ENCODE measurements at regions not wholly inside any gene's neighbourhood (a gene's known extent, or its start where the extent isn't known, plus 50 kb on each side); places are given as distances from the start of the nearest gene placed in this dataset.

- H3K9ac ChIP-seq (ENCODE audit: low read length) = no peak overlapping the region
- no peak overlapping the region for H4K12ac ChIP-seq (ENCODE audit: low read depth, low read length)
- H3K4me1 ChIP-seq (ENCODE audit: control insufficient read depth in 1 of 2, insufficient read depth in 2 of 2, low read length in 2 of 2) = no peaks in the 10 kb centered on the region
- H3K27me3 ChIP-seq (ENCODE audit: insufficient read depth, low read length) = no peaks in the 10 kb centered on the region
- no peak overlapping the region for H2AK5ac ChIP-seq (ENCODE audit: low read length)
- no peak overlapping the region for H4K91ac ChIP-seq (ENCODE audit: low read depth, low read length)
- H3K27ac ChIP-seq (ENCODE audit: low read depth, low read length) = no peak overlapping the region
- no peak overlapping the region for H3K14ac ChIP-seq (ENCODE audit: low read length)
- no peak for DNase-seq
- no peak overlapping the region for H3K23ac ChIP-seq (ENCODE audit: low read length)
- no peaks in the 10 kb centered on the region for H3K79me2 ChIP-seq (ENCODE audit: control insufficient read depth, insufficient read depth, low read length, poor library complexity)
- no peak overlapping the region for H2AFZ ChIP-seq (ENCODE audit: insufficient read depth, low read length, poor library complexity)
- no peaks in the 10 kb centered on the region for H3K9me3 ChIP-seq (ENCODE audit: insufficient read depth, low read depth, low read length)
- H2BK120ac ChIP-seq (ENCODE audit: insufficient read depth, low read length, poor library complexity) = no peak overlapping the region
- H3K4me3 ChIP-seq (ENCODE audit: low read depth, low read length) = no peak overlapping the region
- no peaks in the 10 kb centered on the region for H3K79me1 ChIP-seq (ENCODE audit: low read length)
- no peak overlapping the region for H3K4me2 ChIP-seq (ENCODE audit: low read length)
- WGBS (ENCODE audit: extremely low coverage, insufficient coverage, insufficient read length) = no CpG with 5 or more reads among the region's 2 CpGs
- no peaks in the 10 kb centered on the region for H3K36me3 ChIP-seq (ENCODE audit: control insufficient read depth in 1 of 2, insufficient read depth in 2 of 2, low read length in 2 of 2)
- H2BK12ac ChIP-seq (ENCODE audit: low read length) = no peak overlapping the region
- H4K8ac ChIP-seq (ENCODE audit: low read depth, low read length) = no peak overlapping the region
- H2BK5ac ChIP-seq (ENCODE audit: low read depth, low read length, poor library complexity) = no peak overlapping the region
- no peak overlapping the region for H3K18ac ChIP-seq (ENCODE audit: low read length)
- no peak overlapping the region for H3K4ac ChIP-seq (ENCODE audit: low read depth, low read length)
Measured at GRCh38 chr13:65264066-65264465, 1966.1 kb downstream of the PCDH9 start.

GRCh38 chr13:65260946-65261891 lies 1968.9 kb downstream of the PCDH9 start:
- no peaks in the 10 kb centered on the region for H3K79me2 ChIP-seq (ENCODE audit: control insufficient read depth, insufficient read depth, low read length, poor library complexity)
- H3K9me3 ChIP-seq (ENCODE audit: insufficient read depth, low read depth, low read length) = no peaks in the 10 kb centered on the region
- H4K12ac ChIP-seq (ENCODE audit: low read depth, low read length) = no peak overlapping the region
- no peaks in the 10 kb centered on the region for H3K27me3 ChIP-seq (ENCODE audit: insufficient read depth, low read length)
- H2BK120ac ChIP-seq (ENCODE audit: insufficient read depth, low read length, poor library complexity) = no peak overlapping the region
- H2BK12ac ChIP-seq (ENCODE audit: low read length) = no peak overlapping the region
- no peak overlapping the region for H3K18ac ChIP-seq (ENCODE audit: low read length)
- H3K4me3 ChIP-seq (ENCODE audit: low read depth, low read length) = no peak overlapping the region
- no peaks in the 10 kb centered on the region for H3K4me1 ChIP-seq (ENCODE audit: control insufficient read depth in 1 of 2, insufficient read depth in 2 of 2, low read length in 2 of 2)
- H3K4ac ChIP-seq (ENCODE audit: low read depth, low read length) = no peak overlapping the region
- H3K4me2 ChIP-seq (ENCODE audit: low read length) = no peak overlapping the region
- no peak overlapping the region for H3K23ac ChIP-seq (ENCODE audit: low read length)
- no peak overlapping the region for H3K27ac ChIP-seq (ENCODE audit: low read depth, low read length)
- no peak overlapping the region for H2AFZ ChIP-seq (ENCODE audit: insufficient read depth, low read length, poor library complexity)
- no peak overlapping the region for H3K14ac ChIP-seq (ENCODE audit: low read length)
- no peaks in the 10 kb centered on the region for H3K36me3 ChIP-seq (ENCODE audit: control insufficient read depth in 1 of 2, insufficient read depth in 2 of 2, low read length in 2 of 2)
- DNase-seq = no peak
- H3K9ac ChIP-seq (ENCODE audit: low read length) = no peak overlapping the region
- WGBS (ENCODE audit: extremely low coverage, insufficient coverage, insufficient read length) = no CpG with 5 or more reads among the region's 5 CpGs
- no peaks in the 10 kb centered on the region for H3K79me1 ChIP-seq (ENCODE audit: low read length)
- no peak overlapping the region for H4K91ac ChIP-seq (ENCODE audit: low read depth, low read length)
- no peak overlapping the region for H2BK5ac ChIP-seq (ENCODE audit: low read depth, low read length, poor library complexity)
- H2AK5ac ChIP-seq (ENCODE audit: low read length) = no peak overlapping the region
- no peak overlapping the region for H4K8ac ChIP-seq (ENCODE audit: low read depth, low read length)

- no peaks in the 10 kb centered on the region for H3K9me3 ChIP-seq (ENCODE audit: insufficient read depth, low read depth, low read length)
- no peak overlapping the region for H3K9ac ChIP-seq (ENCODE audit: low read length)
- no peak overlapping the region for H3K18ac ChIP-seq (ENCODE audit: low read length)
- H3K23ac ChIP-seq (ENCODE audit: low read length) = no peak overlapping the region
- no peak overlapping the region for H2AK5ac ChIP-seq (ENCODE audit: low read length)
- H4K8ac ChIP-seq (ENCODE audit: low read depth, low read length) = no peak overlapping the region
- H3K14ac ChIP-seq (ENCODE audit: low read length) = no peak overlapping the region
- no peak overlapping the region for H2AFZ ChIP-seq (ENCODE audit: insufficient read depth, low read length, poor library complexity)
- H3K79me2 ChIP-seq (ENCODE audit: control insufficient read depth, insufficient read depth, low read length, poor library complexity) = no peaks in the 10 kb centered on the region
- H3K4me3 ChIP-seq (ENCODE audit: low read depth, low read length) = no peak overlapping the region
- H2BK120ac ChIP-seq (ENCODE audit: insufficient read depth, low read length, poor library complexity) = no peak overlapping the region
- H4K91ac ChIP-seq (ENCODE audit: low read depth, low read length) = no peak overlapping the region
- no peak overlapping the region for H2BK12ac ChIP-seq (ENCODE audit: low read length)
- no peaks in the 10 kb centered on the region for H3K79me1 ChIP-seq (ENCODE audit: low read length)
- H3K4ac ChIP-seq (ENCODE audit: low read depth, low read length) = no peak overlapping the region
- no peaks in the 10 kb centered on the region for H3K27me3 ChIP-seq (ENCODE audit: insufficient read depth, low read length)
- no peak for DNase-seq
- H3K27ac ChIP-seq (ENCODE audit: low read depth, low read length) = no peak overlapping the region
- WGBS (ENCODE audit: extremely low coverage, insufficient coverage, insufficient read length) = no CpG with 5 or more reads among the region's 1 CpG
- H3K4me2 ChIP-seq (ENCODE audit: low read length) = no peak overlapping the region
- no peaks in the 10 kb centered on the region for H3K4me1 ChIP-seq (ENCODE audit: control insufficient read depth in 1 of 2, insufficient read depth in 2 of 2, low read length in 2 of 2)
- no peak overlapping the region for H2BK5ac ChIP-seq (ENCODE audit: low read depth, low read length, poor library complexity)
- no peaks in the 10 kb centered on the region for H3K36me3 ChIP-seq (ENCODE audit: control insufficient read depth in 1 of 2, insufficient read depth in 2 of 2, low read length in 2 of 2)
- H4K12ac ChIP-seq (ENCODE audit: low read depth, low read length) = no peak overlapping the region
Measured at GRCh38 chr13:65240773-65241172, 1989.4 kb downstream of the PCDH9 start.

DNA sequence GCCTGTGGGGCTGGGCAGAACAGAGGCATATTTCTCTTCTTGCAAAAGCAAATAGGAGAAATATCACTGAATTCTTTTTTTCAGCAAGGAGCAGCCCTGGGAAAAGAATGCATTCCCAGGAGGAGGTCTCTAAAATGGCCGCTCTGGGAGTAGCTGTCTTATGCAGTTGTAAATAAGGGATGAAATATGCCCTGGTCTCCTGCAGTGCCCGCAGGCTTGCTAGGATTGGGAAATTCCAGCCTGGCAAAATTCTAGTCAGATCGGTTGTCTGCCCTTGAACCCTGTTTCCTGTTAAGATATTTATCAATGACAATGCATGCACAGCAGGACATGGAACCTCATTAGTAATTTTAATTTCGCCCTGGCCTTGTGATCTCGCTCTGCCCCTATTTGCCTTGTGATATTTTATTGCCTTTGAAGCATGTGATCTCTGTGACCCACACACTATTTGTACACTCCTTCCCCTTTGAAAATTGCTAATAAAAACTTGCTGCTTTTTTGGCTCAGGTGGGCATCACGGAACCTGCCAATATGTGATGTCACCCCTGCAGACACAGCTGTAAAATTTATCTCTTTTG lies 1993.2 kb downstream of the PCDH9 start:
- H3K27me3 ChIP-seq (ENCODE audit: insufficient read depth, low read length) = no peaks in the 10 kb centered on the region
- H4K91ac ChIP-seq (ENCODE audit: low read depth, low read length) = no peak overlapping the region
- H3K79me1 ChIP-seq (ENCODE audit: low read length) = no peaks in the 10 kb centered on the region
- H2BK120ac ChIP-seq (ENCODE audit: insufficient read depth, low read length, poor library complexity) = no peak overlapping the region
- H3K36me3 ChIP-seq (ENCODE audit: control insufficient read depth in 1 of 2, insufficient read depth in 2 of 2, low read length in 2 of 2) = no peaks in the 10 kb centered on the region
- no peak overlapping the region for H2BK5ac ChIP-seq (ENCODE audit: low read depth, low read length, poor library complexity)
- no peaks in the 10 kb centered on the region for H3K4me1 ChIP-seq (ENCODE audit: control insufficient read depth in 1 of 2, insufficient read depth in 2 of 2, low read length in 2 of 2)
- no peak overlapping the region for H2BK12ac ChIP-seq (ENCODE audit: low read length)
- H3K18ac ChIP-seq (ENCODE audit: low read length) = no peak overlapping the region
- no peak overlapping the region for H2AFZ ChIP-seq (ENCODE audit: insufficient read depth, low read length, poor library complexity)
- H2AK5ac ChIP-seq (ENCODE audit: low read length) = no peak overlapping the region
- H3K9ac ChIP-seq (ENCODE audit: low read length) = no peak overlapping the region
- no peak overlapping the region for H3K14ac ChIP-seq (ENCODE audit: low read length)
- no peak overlapping the region for H4K12ac ChIP-seq (ENCODE audit: low read depth, low read length)
- no peak overlapping the region for H3K27ac ChIP-seq (ENCODE audit: low read depth, low read length)
- H3K23ac ChIP-seq (ENCODE audit: low read length) = no peak overlapping the region
- no peak overlapping the region for H3K4me3 ChIP-seq (ENCODE audit: low read depth, low read length)
- no peak overlapping the region for H4K8ac ChIP-seq (ENCODE audit: low read depth, low read length)
- WGBS (ENCODE audit: extremely low coverage, insufficient coverage, insufficient read length) = no CpG with 5 or more reads among the region's 6 CpGs
- H3K79me2 ChIP-seq (ENCODE audit: control insufficient read depth, insufficient read depth, low read length, poor library complexity) = no peaks in the 10 kb centered on the region
- H3K9me3 ChIP-seq (ENCODE audit: insufficient read depth, low read depth, low read length) = no peaks in the 10 kb centered on the region
- H3K4ac ChIP-seq (ENCODE audit: low read depth, low read length) = no peak overlapping the region
- H3K4me2 ChIP-seq (ENCODE audit: low read length) = no peak overlapping the region
- no peak for DNase-seq
